ENCODE measurements at regions not wholly inside any gene's neighbourhood (a gene's known extent, or its start where the extent isn't known, plus 50 kb on each side); places are given as distances from the start of the nearest gene placed in this dataset.

GRCh38 chr17:73738751-73739575, 94.7 kb upstream of the SDK2 start:
- TF ChIP-seq, protein P1, sequence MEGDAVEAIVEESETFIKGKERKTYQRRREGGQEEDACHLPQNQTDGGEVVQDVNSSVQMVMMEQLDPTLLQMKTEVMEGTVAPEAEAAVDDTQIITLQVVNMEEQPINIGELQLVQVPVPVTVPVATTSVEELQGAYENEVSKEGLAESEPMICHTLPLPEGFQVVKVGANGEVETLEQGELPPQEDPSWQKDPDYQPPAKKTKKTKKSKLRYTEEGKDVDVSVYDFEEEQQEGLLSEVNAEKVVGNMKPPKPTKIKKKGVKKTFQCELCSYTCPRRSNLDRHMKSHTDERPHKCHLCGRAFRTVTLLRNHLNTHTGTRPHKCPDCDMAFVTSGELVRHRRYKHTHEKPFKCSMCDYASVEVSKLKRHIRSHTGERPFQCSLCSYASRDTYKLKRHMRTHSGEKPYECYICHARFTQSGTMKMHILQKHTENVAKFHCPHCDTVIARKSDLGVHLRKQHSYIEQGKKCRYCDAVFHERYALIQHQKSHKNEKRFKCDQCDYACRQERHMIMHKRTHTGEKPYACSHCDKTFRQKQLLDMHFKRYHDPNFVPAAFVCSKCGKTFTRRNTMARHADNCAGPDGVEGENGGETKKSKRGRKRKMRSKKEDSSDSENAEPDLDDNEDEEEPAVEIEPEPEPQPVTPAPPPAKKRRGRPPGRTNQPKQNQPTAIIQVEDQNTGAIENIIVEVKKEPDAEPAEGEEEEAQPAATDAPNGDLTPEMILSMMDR (IDR thresholded peaks at IDR 0.05): no peak
- TF ChIP-seq POLR2AphosphoS5 (IDR thresholded peaks at IDR 0.05) (no peak), POLR2A (IDR thresholded peaks at IDR 0.05) (no peak), EP300 (IDR thresholded peaks at IDR 0.05) (no peak)
